ENCODE measurements at regions not wholly inside any gene's neighbourhood (a gene's known extent, or its start where the extent isn't known, plus 50 kb on each side); places are given as distances from the start of the nearest gene placed in this dataset.

DNA sequence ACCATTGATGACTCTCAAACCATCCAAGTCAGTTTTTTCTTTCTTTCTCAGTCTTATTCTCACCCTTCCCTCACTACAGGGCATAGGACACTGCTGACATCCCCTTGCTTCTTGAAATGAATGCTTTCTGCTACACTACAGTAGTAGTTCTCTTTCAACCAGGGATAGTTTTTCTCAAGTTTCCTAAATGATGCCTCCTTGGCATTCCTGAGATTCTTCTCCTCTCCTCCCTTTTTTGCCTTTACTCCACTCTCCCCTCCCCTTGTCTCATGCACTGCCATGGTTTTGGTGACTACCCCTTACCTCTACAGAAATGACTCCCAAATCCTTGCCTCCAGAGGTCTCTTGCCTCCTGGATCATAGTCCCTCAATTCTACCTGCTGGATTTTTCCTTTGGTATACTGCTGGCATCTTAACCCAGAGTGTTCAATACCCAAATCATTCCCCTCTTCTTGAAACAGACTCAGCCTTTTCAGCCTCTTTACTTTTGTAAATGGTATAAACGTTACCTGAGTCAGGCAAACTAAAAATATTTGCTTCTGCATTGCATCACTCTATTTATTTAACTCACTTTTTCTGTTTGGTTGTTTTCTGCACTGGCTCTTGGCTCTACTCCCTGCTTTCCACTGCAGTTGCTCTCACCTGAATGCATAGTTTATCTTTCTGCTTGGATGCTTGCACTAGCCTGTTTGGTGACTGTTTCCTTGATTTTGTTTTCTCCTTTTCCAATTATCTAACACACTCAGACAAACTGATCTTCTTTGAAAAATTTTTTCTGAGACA lies 211.6 kb upstream of the IGF1 start:
- in situ Hi-C loops (cut with HindIII; ENCODE audit: low pct_ligation_motif_present, low sequenced_read_pairs): no loop called here
- DNase-seq: no peak

DNA sequence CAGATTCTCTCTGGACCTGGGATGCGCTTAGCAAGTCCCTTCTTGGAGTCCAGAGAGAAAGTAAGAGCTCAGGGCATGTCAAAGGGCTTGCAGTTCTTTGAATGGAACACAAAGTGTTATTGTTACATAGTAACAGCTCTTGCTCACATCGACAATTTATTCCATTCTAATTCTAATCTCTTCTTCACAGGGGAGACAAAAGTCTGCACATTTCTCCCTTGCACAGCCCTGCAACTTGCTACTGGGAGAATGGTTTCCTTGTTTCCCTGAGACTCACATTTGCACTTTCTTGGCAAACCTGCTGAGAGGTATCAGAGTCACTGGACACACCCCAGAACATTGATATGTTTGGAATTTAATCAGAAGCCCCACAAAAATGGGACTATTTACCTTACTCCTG lies 209.9 kb upstream of the IGF1 start:
- Histone ChIP-seq H3K27me3 (replicated peaks) (no peaks in the 10 kb centered on the region), H3K27ac (no peak overlapping the region), H3K36me3 (replicated peaks) (no peaks in the 10 kb centered on the region), H3K4me3 (ENCODE audit: low read depth, low read length) (no peak overlapping the region)
- DNase-seq: no peak
- TF ChIP-seq, protein P1, sequence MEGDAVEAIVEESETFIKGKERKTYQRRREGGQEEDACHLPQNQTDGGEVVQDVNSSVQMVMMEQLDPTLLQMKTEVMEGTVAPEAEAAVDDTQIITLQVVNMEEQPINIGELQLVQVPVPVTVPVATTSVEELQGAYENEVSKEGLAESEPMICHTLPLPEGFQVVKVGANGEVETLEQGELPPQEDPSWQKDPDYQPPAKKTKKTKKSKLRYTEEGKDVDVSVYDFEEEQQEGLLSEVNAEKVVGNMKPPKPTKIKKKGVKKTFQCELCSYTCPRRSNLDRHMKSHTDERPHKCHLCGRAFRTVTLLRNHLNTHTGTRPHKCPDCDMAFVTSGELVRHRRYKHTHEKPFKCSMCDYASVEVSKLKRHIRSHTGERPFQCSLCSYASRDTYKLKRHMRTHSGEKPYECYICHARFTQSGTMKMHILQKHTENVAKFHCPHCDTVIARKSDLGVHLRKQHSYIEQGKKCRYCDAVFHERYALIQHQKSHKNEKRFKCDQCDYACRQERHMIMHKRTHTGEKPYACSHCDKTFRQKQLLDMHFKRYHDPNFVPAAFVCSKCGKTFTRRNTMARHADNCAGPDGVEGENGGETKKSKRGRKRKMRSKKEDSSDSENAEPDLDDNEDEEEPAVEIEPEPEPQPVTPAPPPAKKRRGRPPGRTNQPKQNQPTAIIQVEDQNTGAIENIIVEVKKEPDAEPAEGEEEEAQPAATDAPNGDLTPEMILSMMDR (IDR thresholded peaks at IDR 0.05; ENCODE audit: low read depth, low read length, missing control alignments): no peak
- in situ Hi-C loops (cut with HindIII; ENCODE audit: low pct_ligation_motif_present, low sequenced_read_pairs): no loop called here

More for the DNA sequence above, 211.6 kb upstream of the IGF1 start:
- Histone ChIP-seq H3K4me3 (ENCODE audit: low read depth, low read length) (no peak overlapping the region), H3K36me3 (replicated peaks) (no peaks in the 10 kb centered on the region), H3K27me3 (replicated peaks) (no peaks in the 10 kb centered on the region), H3K27ac (no peak overlapping the region)
- TF ChIP-seq, protein P1 (IDR thresholded peaks at IDR 0.05; ENCODE audit: low read depth, low read length, missing control alignments): no peak

DNA sequence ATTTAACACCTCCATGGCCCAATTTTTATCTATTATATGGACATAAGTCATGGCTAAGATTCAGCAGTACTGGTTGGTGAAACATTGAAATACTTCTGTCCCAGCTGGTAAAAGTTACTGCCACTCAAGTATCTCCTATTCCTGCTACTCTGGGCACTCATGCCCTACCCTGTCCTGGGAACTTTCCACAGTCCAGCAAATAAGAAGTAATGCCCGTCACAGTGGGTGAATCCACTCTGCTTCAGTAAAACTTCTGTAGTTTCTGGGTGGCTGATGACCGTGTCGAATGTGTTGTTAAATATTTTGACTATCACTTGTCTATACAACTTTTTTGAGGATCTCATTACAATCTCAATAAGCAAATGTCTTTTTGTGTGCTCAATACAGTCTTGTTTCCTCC lies 209.3 kb upstream of the IGF1 start:
- in situ Hi-C loops (cut with HindIII; ENCODE audit: low pct_ligation_motif_present, low sequenced_read_pairs): no loop called here
- Histone ChIP-seq H3K27ac (no peak overlapping the region), H3K4me3 (ENCODE audit: low read depth, low read length) (no peak overlapping the region), H3K27me3 (replicated peaks) (no peaks in the 10 kb centered on the region), H3K36me3 (replicated peaks) (no peaks in the 10 kb centered on the region)
- no peak for DNase-seq
- TF ChIP-seq, protein P1 (IDR thresholded peaks at IDR 0.05; ENCODE audit: low read depth, low read length, missing control alignments): no peak

DNA sequence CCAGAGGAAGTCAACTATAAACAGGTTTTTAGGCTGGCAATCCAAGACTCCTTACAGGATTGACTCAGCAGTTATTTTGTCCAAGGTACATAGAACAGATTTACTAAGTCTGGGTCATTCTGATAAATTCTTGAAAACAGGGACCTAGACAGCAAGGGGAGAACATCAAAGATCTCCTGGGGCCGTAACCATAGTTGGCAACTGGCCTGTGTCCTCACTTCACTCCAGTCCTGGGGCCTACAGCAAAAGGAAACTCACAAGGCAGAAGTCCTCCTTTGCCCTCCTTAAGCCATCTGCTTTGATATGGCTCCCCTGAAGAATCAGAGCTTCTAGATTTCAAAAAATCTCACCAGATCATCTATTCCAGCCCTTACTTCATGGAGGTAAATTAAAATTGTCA lies 207.2 kb upstream of the IGF1 start:
- Histone ChIP-seq H3K27ac (no peak overlapping the region), H3K4me3 (ENCODE audit: low read depth, low read length) (no peak overlapping the region), H3K27me3 (replicated peaks) (no peaks in the 10 kb centered on the region), H3K36me3 (replicated peaks) (no peaks in the 10 kb centered on the region)
- no peak for DNase-seq
- TF ChIP-seq, protein P1 (IDR thresholded peaks at IDR 0.05; ENCODE audit: low read depth, low read length, missing control alignments): no peak
- in situ Hi-C loops (cut with HindIII; ENCODE audit: low pct_ligation_motif_present, low sequenced_read_pairs): no loop called here

DNA sequence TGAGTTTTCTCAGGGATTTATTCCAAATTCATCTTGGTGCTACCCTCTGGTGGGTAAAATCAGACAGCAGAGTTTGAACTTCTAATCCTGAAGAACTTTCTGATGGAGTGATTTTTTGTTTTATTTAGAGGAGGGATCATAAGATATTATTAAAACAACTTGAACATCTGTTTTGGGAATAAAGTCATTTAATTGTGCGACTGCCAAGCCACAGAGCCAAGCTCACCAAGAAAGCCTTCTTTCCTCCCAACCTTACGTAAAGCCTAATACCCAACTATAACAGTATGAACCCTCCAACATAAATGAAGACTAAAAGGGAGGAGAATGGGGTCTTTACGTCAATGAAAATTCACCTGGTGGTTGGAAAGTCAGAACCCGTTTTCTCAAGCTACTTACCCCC lies 205.5 kb upstream of the IGF1 start:
- TF ChIP-seq, protein P1 (IDR thresholded peaks at IDR 0.05; ENCODE audit: low read depth, low read length, missing control alignments): no peak
- DNase-seq: no peak

DNA sequence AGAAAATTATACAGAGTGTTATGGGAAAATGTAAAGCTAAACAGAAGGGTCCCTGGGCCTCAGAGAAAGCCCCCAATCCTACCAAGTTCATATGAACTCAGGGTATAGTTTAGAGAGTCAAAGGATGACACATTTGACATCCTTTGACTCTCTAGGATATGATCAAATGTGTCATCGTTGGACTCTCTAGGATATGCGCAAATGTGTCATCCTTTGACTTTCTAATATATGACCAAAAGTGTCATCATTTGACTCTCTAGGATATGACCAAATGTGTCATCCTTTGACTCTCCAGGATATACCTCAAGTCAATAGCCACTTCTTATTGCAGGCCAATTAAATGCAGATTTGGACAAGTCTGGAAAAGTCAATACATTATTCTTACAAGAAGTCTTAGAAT lies 204.8 kb upstream of the IGF1 start:
- DNase-seq: no peak
- TF ChIP-seq, protein P1 (IDR thresholded peaks at IDR 0.05; ENCODE audit: low read depth, low read length, missing control alignments): no peak
- H3K27me3 ChIP-seq (replicated peaks): no peaks in the 10 kb centered on the region
- no peak overlapping the region for H3K27ac ChIP-seq
- no peaks in the 10 kb centered on the region for H3K36me3 ChIP-seq (replicated peaks)
- in situ Hi-C loops (cut with HindIII; ENCODE audit: low pct_ligation_motif_present, low sequenced_read_pairs): no loop called here
- no peak overlapping the region for H3K4me3 ChIP-seq (ENCODE audit: low read depth, low read length)

More for the DNA sequence above, 205.5 kb upstream of the IGF1 start:
- no peaks in the 10 kb centered on the region for H3K27me3 ChIP-seq (replicated peaks)
- H3K27ac ChIP-seq: no peak overlapping the region
- in situ Hi-C loops (cut with HindIII; ENCODE audit: low pct_ligation_motif_present, low sequenced_read_pairs): no loop called here
- H3K4me3 ChIP-seq (ENCODE audit: low read depth, low read length): no peak overlapping the region
- no peaks in the 10 kb centered on the region for H3K36me3 ChIP-seq (replicated peaks)

All from brain microvascular endothelial cell (primary cell).